Activated T-cell treated with anti-CD3 and anti-CD28 coated beads for 48 hours (primary cell): ENCODE measurements at regions not wholly inside any gene's neighbourhood (a gene's known extent, or its start where the extent isn't known, plus 50 kb on each side); places are given as distances from the start of the nearest gene placed in this dataset.
"Not testable (repeated sequence)": the region's sequence is repeated elsewhere in the genome, so short reads cannot be mapped to it uniquely, and the experiment has no call there.

Source experiments
- DNase-seq: peaks from one replicate; pipeline ENCODE4 v3.0.0-alpha.2; 2020; ENCODE audit warnings: low read depth

- DNase-seq, result no peak
These were observed 107.4 kb upstream of the FOXB1 start for GRCh38 chr15:59896663-59897074.

GRCh38 chr15:59894835-59895234 is 109.3 kb upstream of the FOXB1 start:
- no peak for DNase-seq

- no peak for DNase-seq
These were observed 111.1 kb upstream of the FOXB1 start for GRCh38 chr15:59892985-59893384.

- DNase-seq, result not testable (repeated sequence)
These were observed 116.2 kb upstream of the FOXB1 start for GRCh38 chr15:59887870-59888269.

GRCh38 chr15:59887211-59887610 is 116.9 kb upstream of the FOXB1 start:
- DNase-seq, result no peak

GRCh38 chr15:59886441-59886840 is 117.7 kb upstream of the FOXB1 start:
- no peak for DNase-seq

- no peak for DNase-seq
These were observed 118.3 kb upstream of the FOXB1 start for GRCh38 chr15:59885832-59886231.

GRCh38 chr15:59879506-59880265 is 124.4 kb upstream of the FOXB1 start:
- no peak for DNase-seq

GRCh38 chr15:59876140-59876539 is 128.0 kb upstream of the FOXB1 start:
- DNase-seq, result no peak

- DNase-seq, result no peak
These were observed 130.4 kb upstream of the FOXB1 start for GRCh38 chr15:59873644-59874272.

- DNase-seq, result no peak
These were observed 136.8 kb upstream of the FOXB1 start for GRCh38 chr15:59867086-59867855.

- no peak for DNase-seq
These were observed 137.5 kb upstream of the FOXB1 start for GRCh38 chr15:59866642-59867041.

GRCh38 chr15:59862191-59863155 is 141.6 kb upstream of the FOXB1 start:
- DNase-seq, result no peak

- DNase-seq, result no peak
These were observed 156.1 kb upstream of the FOXB1 start for GRCh38 chr15:59847968-59848367.

- no peak for DNase-seq
These were observed 156.9 kb upstream of the BNIP2 start for GRCh38 chr15:59845942-59846499.

GRCh38 chr15:59843609-59844008 is 154.5 kb upstream of the BNIP2 start:
- no peak for DNase-seq

GRCh38 chr15:59841036-59841435 is 151.9 kb upstream of the BNIP2 start:
- no peak for DNase-seq

- no peak for DNase-seq
These were observed 150.8 kb upstream of the BNIP2 start for GRCh38 chr15:59839906-59840305.

- DNase-seq, result no peak
These were observed 149.8 kb upstream of the BNIP2 start for GRCh38 chr15:59838900-59839299.

- DNase-seq, result no peak
These were observed 146.7 kb upstream of the BNIP2 start for GRCh38 chr15:59835776-59836175.

GRCh38 chr15:59834528-59834927 is 145.4 kb upstream of the BNIP2 start:
- DNase-seq, result no peak

GRCh38 chr15:59833366-59833765 is 144.2 kb upstream of the BNIP2 start:
- no peak for DNase-seq
